B cell (primary cell): ENCODE measurements at regions not wholly inside any gene's neighbourhood (a gene's known extent, or its start where the extent isn't known, plus 50 kb on each side); places are given as distances from the start of the nearest gene placed in this dataset.

Experiments
- CTCF ChIP-seq: fragments of 200-600 bp; IDR thresholded peaks from one replicate; pipeline ENCODE4 v1.8.0; 2022; ENCODE audit warnings: antibody characterized with exemption, mild to moderate bottlenecking
- EZH2 ChIP-seq: IDR thresholded peaks from 2 replicates; pipeline ENCODE4 v1.6.1; 2012; ENCODE audit warnings: borderline replicate concordance, low read depth, mild to moderate bottlenecking, moderate library complexity, low read length; ENCODE audit not compliant: insufficient read depth, poor library complexity, severe bottlenecking

- TF ChIP-seq CTCF = no peak
- no peak for TF ChIP-seq EZH2
Measured at GRCh38 chr4:19327364-19327763, 924.3 kb upstream of the SLIT2 start.
